HUES6 (cell line): ENCODE measurements at regions not wholly inside any gene's neighbourhood (a gene's known extent, or its start where the extent isn't known, plus 50 kb on each side); places are given as distances from the start of the nearest gene placed in this dataset.

Source experiments
- H3K27ac ChIP-seq: 2 replicates; pipeline ENCODE4 v1.7.0; 2013; ENCODE audit warnings: low read depth, mild to moderate bottlenecking, low read length, inconsistent platforms
- H3K27me3 ChIP-seq: 2 replicates; pipeline ENCODE4 v1.6.1; 2013; ENCODE audit warnings: low read length; ENCODE audit not compliant: control insufficient read depth, insufficient read depth
- H3K36me3 ChIP-seq: 2 replicates; pipeline ENCODE4 v1.6.1; 2013; ENCODE audit warnings: low read length; ENCODE audit not compliant: control insufficient read depth, insufficient read depth
- H3K4me1 ChIP-seq: 2 replicates; pipeline ENCODE4 v1.6.1; 2013; ENCODE audit warnings: low read length; ENCODE audit not compliant: control insufficient read depth, insufficient read depth
- H3K4me3 ChIP-seq: 2 replicates; pipeline ENCODE4 v1.5.1; 2013; ENCODE audit warnings: low read depth, low read length
- H3K9ac ChIP-seq: one replicate; pipeline ENCODE4 v1.6.1; 2013; ENCODE audit warnings: mild to moderate bottlenecking, low read length
- H3K9me3 ChIP-seq: 2 replicates; pipeline ENCODE4 v1.6.1; 2013; ENCODE audit warnings: low read depth, low read length; ENCODE audit not compliant: control insufficient read depth, insufficient read depth

DNA sequence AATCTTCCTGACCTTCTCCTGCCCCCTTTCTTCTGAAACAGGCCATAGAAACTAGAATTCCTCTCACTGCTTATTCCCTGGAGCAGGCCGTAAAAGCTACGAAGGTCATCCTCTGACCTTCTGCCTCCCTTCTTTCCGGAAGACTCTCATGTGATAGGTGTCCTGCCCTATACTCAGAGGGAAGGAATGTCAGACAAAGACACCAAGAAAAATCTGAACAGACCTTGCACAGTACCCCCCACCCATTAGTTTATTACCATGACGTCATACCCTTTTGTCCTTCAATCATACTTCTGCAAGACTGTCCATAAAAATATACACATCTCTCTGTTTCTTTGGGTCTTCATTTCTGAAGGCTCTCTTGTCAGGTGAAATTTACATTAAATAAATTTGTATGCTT, 1523.9 kb downstream of the RPA4 start:
- no peaks in the 10 kb centered on the region for H3K9me3 ChIP-seq
- H3K36me3 ChIP-seq = no peaks in the 10 kb centered on the region
- no peaks in the 10 kb centered on the region for H3K4me1 ChIP-seq
- H3K4me3 ChIP-seq = no peak overlapping the region
- no peaks in the 10 kb centered on the region for H3K27me3 ChIP-seq
- H3K27ac ChIP-seq = no peak overlapping the region
- H3K9ac ChIP-seq = no peak overlapping the region

DNA sequence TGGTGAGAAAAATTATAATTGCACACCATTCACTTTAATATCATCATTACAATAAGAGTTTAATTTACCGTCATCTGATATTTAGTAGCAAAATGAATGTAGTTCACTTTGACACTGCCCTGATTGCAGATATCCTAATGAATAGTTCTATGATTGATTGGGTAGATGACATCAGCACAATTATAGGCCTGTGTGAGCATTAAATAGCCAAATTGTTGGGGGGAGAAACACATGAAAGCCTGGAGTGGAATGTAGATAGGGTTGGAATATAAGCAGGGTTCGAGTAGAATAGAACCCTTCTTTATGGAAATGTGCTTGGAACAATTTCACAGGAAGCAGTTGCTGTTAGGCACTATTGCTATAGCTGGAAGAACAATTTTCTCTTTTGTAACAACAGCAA, 1526.2 kb downstream of the RPA4 start:
- no peaks in the 10 kb centered on the region for H3K4me1 ChIP-seq
- H3K36me3 ChIP-seq = no peaks in the 10 kb centered on the region
- no peak overlapping the region for H3K4me3 ChIP-seq
- H3K9me3 ChIP-seq = peaks cover 11% of the 10 kb centered on the region
- H3K27me3 ChIP-seq = no peaks in the 10 kb centered on the region
- H3K9ac ChIP-seq = no peak overlapping the region
- H3K27ac ChIP-seq = no peak overlapping the region

DNA sequence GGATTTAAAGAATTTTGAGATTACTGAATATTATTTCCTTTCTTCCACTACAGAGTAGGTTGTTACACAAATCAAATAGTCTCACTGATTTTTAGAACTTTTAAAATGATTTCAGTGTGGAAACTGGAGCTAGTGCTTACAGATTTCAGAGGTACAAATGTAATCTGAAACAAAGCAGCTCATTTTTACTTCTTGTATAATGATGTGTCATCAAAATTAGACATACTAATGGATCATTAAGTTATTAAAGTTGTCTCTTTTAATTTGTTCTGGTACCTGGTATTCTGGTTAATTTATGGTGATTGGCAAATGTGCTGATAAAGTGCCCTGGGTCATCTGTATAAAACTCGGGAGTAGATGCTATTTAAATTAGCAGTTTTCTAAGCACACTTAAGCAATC, 1528.3 kb downstream of the RPA4 start:
- no peaks in the 10 kb centered on the region for H3K36me3 ChIP-seq
- no peak overlapping the region for H3K27ac ChIP-seq
- H3K4me3 ChIP-seq = no peak overlapping the region
- no peaks in the 10 kb centered on the region for H3K4me1 ChIP-seq
- H3K9me3 ChIP-seq = peaks cover 14% of the 10 kb centered on the region
- H3K9ac ChIP-seq = no peak overlapping the region
- no peaks in the 10 kb centered on the region for H3K27me3 ChIP-seq

DNA sequence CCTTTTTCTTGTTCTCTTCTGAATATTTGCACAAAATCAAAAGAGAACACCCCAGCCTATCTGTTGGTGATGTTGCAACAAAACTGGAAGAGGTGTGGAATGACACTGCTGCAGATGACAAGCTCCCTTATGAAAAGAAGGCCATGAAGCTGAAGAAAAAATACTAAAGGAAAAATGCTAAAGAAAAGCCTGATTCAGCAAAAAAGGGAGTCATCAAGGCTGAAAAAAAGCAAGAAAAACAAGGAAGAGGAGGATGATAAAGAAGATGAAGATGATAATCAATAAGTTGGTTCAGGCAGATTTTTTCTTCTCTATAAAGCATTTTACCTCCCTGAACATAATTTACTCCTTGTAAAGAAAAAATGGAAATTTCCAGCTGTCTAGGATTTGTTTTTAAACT, 1538.8 kb downstream of the RPA4 start:
- Histone ChIP-seq H3K4me3 (no peak overlapping the region), H3K36me3 (no peaks in the 10 kb centered on the region), H3K9me3 (no peaks in the 10 kb centered on the region), H3K4me1 (peaks cover 17% of the 10 kb centered on the region), H3K9ac (no peak overlapping the region), H3K27me3 (no peaks in the 10 kb centered on the region), H3K27ac (no peak overlapping the region)

DNA sequence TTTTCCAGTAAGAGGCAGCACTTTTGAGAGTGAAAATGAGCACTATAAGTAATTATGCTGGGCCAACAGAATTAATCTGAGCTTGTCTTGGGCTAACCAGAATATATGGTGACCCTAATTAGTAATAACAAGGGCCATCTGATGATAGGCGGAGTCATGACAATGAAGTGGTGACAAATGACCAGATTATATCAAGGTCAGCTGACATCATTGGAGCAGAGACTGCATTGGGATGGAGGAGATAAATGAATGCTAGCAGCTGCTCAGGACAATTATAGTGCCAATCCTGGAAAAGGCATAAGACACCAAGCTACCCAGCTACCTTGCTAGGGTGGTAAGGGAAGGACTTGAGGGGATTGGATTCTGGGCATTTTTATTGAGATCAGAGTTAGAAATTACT, 1548.7 kb downstream of the RPA4 start:
- H3K27me3 ChIP-seq = no peaks in the 10 kb centered on the region
- no peak overlapping the region for H3K27ac ChIP-seq
- H3K4me3 ChIP-seq = no peak overlapping the region
- no peaks in the 10 kb centered on the region for H3K4me1 ChIP-seq
- peaks cover 7% of the 10 kb centered on the region; the same call in 1 of the 2 replicates for H3K9me3 ChIP-seq
- H3K9ac ChIP-seq = no peak overlapping the region
- no peaks in the 10 kb centered on the region for H3K36me3 ChIP-seq

DNA sequence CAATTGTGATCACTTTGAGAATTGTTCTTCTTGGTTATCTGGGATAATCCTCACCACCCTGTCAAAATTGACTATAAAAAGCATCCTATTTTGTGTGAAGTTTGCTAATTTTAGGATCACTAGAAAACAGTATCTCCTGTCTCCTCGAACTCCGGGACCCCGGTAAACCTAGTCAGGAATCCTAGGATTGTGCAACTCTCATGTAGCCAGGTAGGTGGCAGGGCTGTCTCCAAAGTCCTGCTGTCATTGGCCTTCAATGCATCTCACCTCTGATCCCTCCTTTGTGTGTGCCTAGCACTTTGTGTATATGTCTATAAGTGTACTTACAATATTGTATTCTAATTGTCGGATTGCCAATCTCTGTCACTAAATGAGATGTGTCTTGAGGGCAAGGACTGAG, 1564.8 kb downstream of the RPA4 start:
- no peaks in the 10 kb centered on the region for H3K36me3 ChIP-seq
- H3K9ac ChIP-seq = no peak overlapping the region
- no peaks in the 10 kb centered on the region for H3K9me3 ChIP-seq
- H3K4me1 ChIP-seq = no peaks in the 10 kb centered on the region
- H3K27ac ChIP-seq = no peak overlapping the region
- H3K27me3 ChIP-seq = no peaks in the 10 kb centered on the region
- no peak overlapping the region for H3K4me3 ChIP-seq

DNA sequence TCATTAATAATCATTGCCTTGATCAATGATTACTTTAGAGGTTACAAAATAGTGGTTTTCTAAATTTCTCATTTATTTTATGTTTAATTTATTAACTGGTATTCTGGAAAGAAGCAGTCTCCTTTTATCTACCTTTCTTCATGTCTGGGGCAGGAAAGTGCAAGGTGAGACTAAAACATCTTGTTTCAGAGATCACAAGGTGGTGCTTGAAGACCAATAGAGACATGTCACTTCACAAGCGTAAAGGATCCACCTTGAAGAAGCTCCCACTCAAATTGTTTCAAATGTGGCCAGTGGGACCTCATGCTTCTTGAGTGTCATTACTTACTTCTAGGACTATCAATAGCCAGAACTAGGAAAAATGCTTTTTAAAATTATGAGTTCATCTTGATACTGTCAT, 1568.7 kb downstream of the RPA4 start:
- Histone ChIP-seq H3K9me3 (no peaks in the 10 kb centered on the region), H3K4me1 (no peaks in the 10 kb centered on the region), H3K36me3 (no peaks in the 10 kb centered on the region), H3K27ac (no peak overlapping the region), H3K9ac (no peak overlapping the region), H3K4me3 (no peak overlapping the region), H3K27me3 (no peaks in the 10 kb centered on the region)

DNA sequence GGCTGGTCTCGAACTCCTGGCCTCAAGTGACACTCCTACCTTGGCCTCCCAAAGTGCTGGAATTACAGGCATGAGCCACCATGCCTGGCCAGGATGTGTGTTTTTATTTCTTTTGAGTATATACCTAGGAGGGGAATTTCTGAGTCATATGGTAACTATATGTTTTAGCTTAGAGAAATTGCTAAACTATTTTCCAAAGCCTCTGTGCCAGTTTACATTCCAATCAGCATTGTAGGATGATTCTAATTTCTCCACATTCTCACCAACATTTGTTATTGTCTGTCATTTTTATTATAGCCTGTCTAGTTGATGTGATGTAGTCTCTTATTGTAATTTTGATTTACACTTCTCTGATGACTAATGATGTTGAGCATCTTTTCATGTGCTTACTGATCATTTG, 1576.0 kb downstream of the RPA4 start:
- H3K4me1 ChIP-seq = no peaks in the 10 kb centered on the region
- H3K9me3 ChIP-seq = no peaks in the 10 kb centered on the region
- no peaks in the 10 kb centered on the region for H3K36me3 ChIP-seq
- H3K27ac ChIP-seq = no peak overlapping the region
- no peak overlapping the region for H3K4me3 ChIP-seq
- no peak overlapping the region for H3K9ac ChIP-seq
- no peaks in the 10 kb centered on the region for H3K27me3 ChIP-seq

DNA sequence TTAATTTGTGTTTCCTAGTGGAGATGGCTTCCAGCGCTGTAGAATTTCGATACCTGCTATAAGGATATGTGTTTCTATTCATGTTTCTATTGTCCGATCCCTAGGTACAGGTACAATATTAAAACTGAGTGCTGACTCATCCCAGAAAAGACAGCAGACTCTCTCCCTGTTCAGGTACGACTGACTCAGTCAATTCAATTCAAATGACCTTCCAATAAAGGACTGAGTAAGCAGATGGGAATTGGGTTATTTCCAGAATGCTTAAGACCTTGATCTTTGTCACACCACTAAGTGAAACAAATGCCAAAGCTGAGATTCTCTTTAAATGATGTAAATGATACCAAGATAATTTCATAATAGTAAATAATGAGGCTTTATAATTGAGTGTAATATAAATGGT, 1596.9 kb downstream of the RPA4 start:
- H3K36me3 ChIP-seq = no peaks in the 10 kb centered on the region
- no peak overlapping the region for H3K27ac ChIP-seq
- H3K9ac ChIP-seq = no peak overlapping the region
- H3K27me3 ChIP-seq = no peaks in the 10 kb centered on the region
- H3K4me3 ChIP-seq = no peak overlapping the region
- peaks cover 7% of the 10 kb centered on the region for H3K4me1 ChIP-seq
- no peaks in the 10 kb centered on the region for H3K9me3 ChIP-seq

DNA sequence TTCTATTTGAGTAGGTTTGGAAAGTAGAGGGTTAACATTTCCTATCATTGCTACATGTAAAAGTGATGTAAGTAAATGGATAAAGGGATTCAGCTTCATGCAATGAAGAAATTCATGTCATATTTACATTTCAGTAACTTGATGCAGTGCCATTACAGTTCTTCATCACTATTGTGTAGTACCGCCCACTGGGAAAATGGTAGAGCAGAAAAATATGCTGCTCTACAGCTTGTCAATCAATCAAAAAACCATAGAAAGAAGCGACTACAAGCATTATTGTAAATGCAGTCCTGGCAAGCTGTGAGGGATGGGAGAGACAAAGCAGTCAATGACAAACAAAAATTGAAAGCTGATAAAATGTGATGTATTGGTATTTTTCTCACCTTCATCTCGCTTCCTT, 1597.9 kb downstream of the RPA4 start:
- Histone ChIP-seq H3K27me3 (no peaks in the 10 kb centered on the region), H3K9me3 (no peaks in the 10 kb centered on the region), H3K9ac (no peak overlapping the region), H3K4me3 (no peak overlapping the region), H3K4me1 (peaks cover 7% of the 10 kb centered on the region), H3K36me3 (no peaks in the 10 kb centered on the region), H3K27ac (no peak overlapping the region)

DNA sequence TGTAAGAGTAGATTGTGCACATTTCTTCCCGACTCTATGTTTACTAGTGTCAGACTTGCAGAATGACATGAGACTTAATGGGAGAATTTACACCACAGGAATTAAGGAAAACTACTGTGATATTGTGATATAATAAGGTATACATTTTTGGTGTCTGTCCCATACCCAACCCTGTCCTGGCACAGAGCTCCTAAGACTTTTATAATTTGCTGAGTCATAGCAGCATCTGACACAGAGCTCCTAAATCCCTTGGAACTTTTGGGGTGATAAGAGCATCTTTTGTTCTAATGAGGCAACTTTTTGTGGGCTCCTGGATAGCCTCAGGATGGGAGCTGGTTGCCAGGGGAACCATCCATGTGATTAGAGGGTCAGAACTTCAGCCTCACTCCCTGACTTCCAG, 1607.0 kb downstream of the RPA4 start:
- H3K27ac ChIP-seq = no peak overlapping the region
- H3K9ac ChIP-seq = no peak overlapping the region
- no peaks in the 10 kb centered on the region; the same call in 1 of the 2 replicates for H3K36me3 ChIP-seq
- H3K4me3 ChIP-seq = no peak overlapping the region
- H3K9me3 ChIP-seq = peaks cover 25% of the 10 kb centered on the region
- no peaks in the 10 kb centered on the region for H3K4me1 ChIP-seq
- H3K27me3 ChIP-seq = no peaks in the 10 kb centered on the region

DNA sequence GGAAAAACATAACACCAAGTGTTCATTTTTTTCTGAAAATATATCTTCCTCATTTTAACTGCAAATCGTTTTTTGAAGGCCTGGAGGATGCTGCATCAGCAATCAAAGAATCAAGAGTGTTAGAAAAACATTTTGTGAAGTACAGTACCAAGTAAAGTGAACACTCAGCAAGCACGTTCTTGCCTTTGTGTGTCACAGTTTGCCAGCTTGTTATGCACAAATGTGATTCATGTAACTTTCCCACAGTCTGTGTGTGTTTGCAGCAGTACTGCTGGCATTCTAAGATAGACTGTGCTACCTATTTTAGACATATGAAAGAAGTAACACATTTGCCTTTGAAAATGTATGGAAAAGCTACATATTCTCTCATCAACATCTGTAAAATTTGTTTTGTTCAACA, 1617.7 kb downstream of the RPA4 start:
- Histone ChIP-seq H3K9ac (no peak overlapping the region), H3K36me3 (no peaks in the 10 kb centered on the region), H3K27ac (no peak overlapping the region), H3K9me3 (no peaks in the 10 kb centered on the region), H3K27me3 (no peaks in the 10 kb centered on the region), H3K4me1 (no peaks in the 10 kb centered on the region), H3K4me3 (no peak overlapping the region)
